NB4 (cell line): ENCODE measurements at regions not wholly inside any gene's neighbourhood (a gene's known extent, or its start where the extent isn't known, plus 50 kb on each side); places are given as distances from the start of the nearest gene placed in this dataset.

Experiments
- CTCF ChIP-seq: IDR thresholded peaks from one replicate; pipeline ENCODE4 v1.5.1; 2012; ENCODE audit warnings: low read depth, low read length
- MYC ChIP-seq: IDR thresholded peaks from 2 replicates; pipeline ENCODE4 v1.6.1; 2011; ENCODE audit warnings: low read depth, low read length
- POLR2A ChIP-seq: IDR thresholded peaks from 2 replicates; pipeline ENCODE4 v1.6.1; 2011; ENCODE audit warnings: mild to moderate bottlenecking; ENCODE audit not compliant: insufficient read length; ENCODE audit errors: extremely low read depth

- TF ChIP-seq CTCF (no peak), MYC (no peak), POLR2A (no peak)
These were observed 85.2 kb upstream of the PRL start for GRCh38 chr6:22381845-22382544.
